NCI-H526 treated with DMSO at 0.1 percent for 48 hours (cell line): ENCODE measurements at regions not wholly inside any gene's neighbourhood (a gene's known extent, or its start where the extent isn't known, plus 50 kb on each side); places are given as distances from the start of the nearest gene placed in this dataset.

ENCODE experiments used
- DNase-seq: peaks from one replicate; lab custom pipeline; 2025; lab: John Stamatoyannopoulos, UW

GRCh38 chr2:37866171-37866934 lies 58.7 kb upstream of the RMDN2 start:
- DNase-seq: no peak

- DNase-seq: no peak
These were observed 57.9 kb upstream of the RMDN2 start for GRCh38 chr2:37867166-37867565.

GRCh38 chr2:37868866-37869265 lies 56.2 kb upstream of the RMDN2 start:
- no peak for DNase-seq

- no peak for DNase-seq
These were observed 55.8 kb upstream of the RMDN2 start for GRCh38 chr2:37869304-37869703.

GRCh38 chr2:37869771-37870170 lies 55.3 kb upstream of the RMDN2 start:
- DNase-seq: no peak

GRCh38 chr2:37870829-37871228 lies 54.3 kb upstream of the RMDN2 start:
- no peak for DNase-seq

- DNase-seq: no peak
These were observed 53.5 kb upstream of the RMDN2 start for GRCh38 chr2:37871456-37872191.

- DNase-seq: no peak
These were observed 52.8 kb upstream of the RMDN2 start for GRCh38 chr2:37872192-37872750.

GRCh38 chr2:37873229-37873628 lies 51.9 kb upstream of the RMDN2 start:
- DNase-seq: no peak

- DNase-seq: no peak
These were observed 51.2 kb upstream of the RMDN2 start for GRCh38 chr2:37873749-37874330.

- no peak for DNase-seq
These were observed 50.6 kb upstream of the RMDN2 start for GRCh38 chr2:37874470-37874869.
